Prostate gland (tissue), 2 donors: ENCODE measurements at regions not wholly inside any gene's neighbourhood (a gene's known extent, or its start where the extent isn't known, plus 50 kb on each side); places are given as distances from the start of the nearest gene placed in this dataset.

Experiments
- DNase-seq: peaks from one replicate; pipeline ENCODE4 v3.0.0-alpha.2; 2019; ENCODE audit warnings: low spot score
- H3K27ac ChIP-seq, 2 donors: fragments of 200-600 bp; sonication (generic); 2 replicates each; pipeline ENCODE4 v1.5.1; 2017 to 2019
- H3K27me3 ChIP-seq: fragments of 200-600 bp; sonication (generic); replicated peaks from 2 replicates; pipeline ENCODE4 v1.5.1; 2019; ENCODE audit not compliant: insufficient read depth
- H3K36me3 ChIP-seq, 2 donors: fragments of 200-600 bp; sonication (generic); 1 replicate in 1 of 2; 2 replicates in 1 of 2; pipeline versions ENCODE4 v1.5.1 to v1.8.1; 2017 to 2019
- H3K4me1 ChIP-seq: fragments of 200-600 bp; sonication (generic); replicated peaks from 2 replicates; pipeline ENCODE4 v1.5.1; 2019
- H3K4me3 ChIP-seq, 2 donors: fragments of 200-600 bp; sonication (generic); 2 replicates each; pipeline ENCODE4 v1.5.1; 2017 to 2019
- H3K9me3 ChIP-seq: fragments of 200-600 bp; sonication (generic); 2 replicates; pipeline ENCODE4 v1.5.1; 2017
- POLR2A ChIP-seq: fragments of 450-650 bp; IDR thresholded peaks from one replicate; pipeline ENCODE4 v1.6.1; 2016; ENCODE audit warnings: antibody characterized with exemption, mild to moderate bottlenecking
- POLR2AphosphoS5 ChIP-seq: sonication (generic); formaldehyde crosslinking; IDR thresholded peaks from one replicate; pipeline ENCODE4 v1.6.1; 2017; ENCODE audit warnings: antibody characterized with exemption
- WGBS: methylation state at CpG from one replicate; pipeline ENCODE4 v1.1.5; 2018; 5-methylcytosine and 5-hydroxymethylcytosine counted together
- intact Hi-C: fragments of 100-400 bp; cut with DNase I; formaldehyde crosslinking; loops from one replicate; pipeline ENCODE4 v1.14.2; 2022
- TF ChIP-seq, protein P1 (sequence below), 4 experiments: fragments of 200-600 bp in 2 of 4; fragments of 450-650 bp in 2 of 4; sonication (generic) in 2 of 4; IDR thresholded peaks; 1 replicate in 3 of 4; 2 replicates in 1 of 4; pipeline ENCODE4 v1.5.1; 2016 to 2019; ENCODE audit warnings: antibody characterized with exemption in 4 of 4, mild to moderate bottlenecking in 2 of 4, moderate library complexity in 2 of 4

DNA sequence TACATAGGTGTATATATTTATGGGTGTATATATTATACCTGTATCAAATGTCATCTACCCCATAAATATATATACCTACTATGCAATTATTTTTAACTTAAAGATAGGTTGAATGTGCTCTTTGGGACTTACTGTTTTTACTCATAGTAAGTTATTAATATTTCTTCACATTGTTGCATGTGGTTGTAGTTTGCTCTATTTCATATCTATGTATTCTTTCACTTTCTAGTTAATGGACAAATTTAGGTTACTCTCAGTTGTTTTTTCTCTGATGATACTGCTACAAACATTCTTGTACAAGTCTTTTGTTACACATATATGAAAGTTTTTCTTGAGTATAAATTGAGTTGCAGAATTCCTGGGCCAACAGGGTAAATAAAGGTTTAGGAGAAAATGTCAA, 601.8 kb upstream of the ID2 start:
- intact Hi-C loops, result no loop called here
- H3K36me3 ChIP-seq, result no peaks in the 10 kb centered on the region
- H3K4me3 ChIP-seq, result no peak overlapping the region
- H3K27ac ChIP-seq, result no peak overlapping the region
- TF ChIP-seq POLR2AphosphoS5 (no peak), POLR2A (no peak)
- H3K27me3 ChIP-seq, result no peaks in the 10 kb centered on the region
- H3K4me1 ChIP-seq, result no peaks in the 10 kb centered on the region
- DNase-seq, result no peak
- H3K9me3 ChIP-seq, result no peaks in the 10 kb centered on the region

DNA sequence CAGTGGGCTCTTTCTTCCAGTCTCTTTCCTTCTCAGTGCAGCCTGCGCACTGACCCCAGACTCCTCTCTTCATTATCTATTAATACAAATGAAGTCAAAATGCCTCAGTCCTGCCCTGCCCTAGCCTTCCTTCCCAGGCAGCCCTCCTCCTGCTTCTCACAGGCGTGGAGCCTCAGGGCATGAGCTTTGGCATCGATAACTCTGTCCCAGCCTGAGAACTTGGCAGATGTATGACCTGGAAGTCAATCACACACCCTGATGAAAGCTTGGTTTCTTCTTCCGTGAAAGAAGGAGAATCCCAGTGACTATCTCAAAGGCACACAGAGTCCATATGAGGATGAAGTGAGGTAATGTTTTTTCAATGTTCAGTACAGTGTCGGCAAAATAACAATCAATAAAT, 600.7 kb upstream of the ID2 start:
- DNase-seq, result no peak
- Histone ChIP-seq H3K4me3 (no peak overlapping the region), H3K4me1 (no peaks in the 10 kb centered on the region), H3K36me3 (no peaks in the 10 kb centered on the region), H3K27me3 (no peaks in the 10 kb centered on the region), H3K27ac (no peak overlapping the region), H3K9me3 (no peaks in the 10 kb centered on the region)
- WGBS, result 85% methylated on average over 5 of the region's 5 CpGs
- no peak for TF ChIP-seq POLR2AphosphoS5
- TF ChIP-seq, protein P1, sequence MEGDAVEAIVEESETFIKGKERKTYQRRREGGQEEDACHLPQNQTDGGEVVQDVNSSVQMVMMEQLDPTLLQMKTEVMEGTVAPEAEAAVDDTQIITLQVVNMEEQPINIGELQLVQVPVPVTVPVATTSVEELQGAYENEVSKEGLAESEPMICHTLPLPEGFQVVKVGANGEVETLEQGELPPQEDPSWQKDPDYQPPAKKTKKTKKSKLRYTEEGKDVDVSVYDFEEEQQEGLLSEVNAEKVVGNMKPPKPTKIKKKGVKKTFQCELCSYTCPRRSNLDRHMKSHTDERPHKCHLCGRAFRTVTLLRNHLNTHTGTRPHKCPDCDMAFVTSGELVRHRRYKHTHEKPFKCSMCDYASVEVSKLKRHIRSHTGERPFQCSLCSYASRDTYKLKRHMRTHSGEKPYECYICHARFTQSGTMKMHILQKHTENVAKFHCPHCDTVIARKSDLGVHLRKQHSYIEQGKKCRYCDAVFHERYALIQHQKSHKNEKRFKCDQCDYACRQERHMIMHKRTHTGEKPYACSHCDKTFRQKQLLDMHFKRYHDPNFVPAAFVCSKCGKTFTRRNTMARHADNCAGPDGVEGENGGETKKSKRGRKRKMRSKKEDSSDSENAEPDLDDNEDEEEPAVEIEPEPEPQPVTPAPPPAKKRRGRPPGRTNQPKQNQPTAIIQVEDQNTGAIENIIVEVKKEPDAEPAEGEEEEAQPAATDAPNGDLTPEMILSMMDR (IDR thresholded peaks at IDR 0.05), result no peak
- no peak for TF ChIP-seq POLR2A
- intact Hi-C loops, result no loop called here

DNA sequence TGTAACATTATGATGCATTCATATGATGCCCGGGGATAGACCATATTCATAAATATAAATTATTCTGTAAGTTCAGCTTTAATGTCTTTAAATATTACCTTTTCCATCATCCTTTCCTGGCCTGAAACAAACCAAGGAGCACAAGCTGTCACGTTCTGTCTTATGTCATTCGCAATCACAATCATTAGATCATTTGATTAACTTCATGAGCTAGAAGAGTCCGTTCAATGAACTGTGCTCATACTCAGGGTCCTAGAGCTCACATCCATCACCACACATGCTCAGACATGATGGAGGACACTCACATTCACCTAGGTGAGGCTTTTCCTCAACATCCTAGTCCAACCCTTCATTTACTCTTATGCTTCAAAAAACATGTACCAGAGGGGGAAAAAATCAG, 599.0 kb upstream of the ID2 start:
- DNase-seq, result no peak
- TF ChIP-seq POLR2AphosphoS5, result no peak
- TF ChIP-seq POLR2A, result no peak
- TF ChIP-seq, protein P1 (IDR thresholded peaks at IDR 0.05), result no peak
- intact Hi-C loops, result no loop called here
- Histone ChIP-seq H3K27ac (no peak overlapping the region), H3K9me3 (no peaks in the 10 kb centered on the region), H3K4me1 (no peaks in the 10 kb centered on the region), H3K27me3 (no peaks in the 10 kb centered on the region), H3K4me3 (no peak overlapping the region), H3K36me3 (no peaks in the 10 kb centered on the region)
- WGBS, result 92% methylated on average over 4 of the region's 4 CpGs

DNA sequence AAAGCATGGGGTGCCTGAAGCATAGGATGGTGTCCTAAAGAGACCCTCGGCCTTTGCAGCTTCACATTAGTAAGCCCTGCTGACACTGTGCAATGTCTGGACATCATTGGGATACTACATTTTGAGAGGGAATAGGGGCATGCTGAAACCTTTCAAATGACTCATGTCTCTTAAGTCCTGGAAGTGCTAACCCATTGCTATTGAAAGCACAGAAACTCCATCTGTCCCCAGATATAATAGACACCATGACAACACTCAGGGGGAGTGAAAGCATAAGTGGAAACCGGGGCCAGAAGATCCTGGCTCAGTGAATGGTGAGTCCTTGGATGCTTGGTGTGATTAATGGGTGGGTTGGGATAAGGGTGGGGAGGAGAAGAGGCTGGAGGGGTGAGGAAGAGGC, 595.5 kb upstream of the ID2 start:
- no peaks in the 10 kb centered on the region for H3K4me1 ChIP-seq
- H3K36me3 ChIP-seq, result no peaks in the 10 kb centered on the region
- H3K27me3 ChIP-seq, result no peaks in the 10 kb centered on the region
- H3K4me3 ChIP-seq, result no peak overlapping the region
- no peak for DNase-seq
- H3K27ac ChIP-seq, result no peak overlapping the region
- intact Hi-C loops, result no loop called here
- 96% methylated on average over 2 of the region's 2 CpGs for WGBS
- TF ChIP-seq POLR2AphosphoS5 (no peak), POLR2A (no peak)
- TF ChIP-seq, protein P1 (IDR thresholded peaks at IDR 0.05), result no peak
- no peaks in the 10 kb centered on the region for H3K9me3 ChIP-seq

DNA sequence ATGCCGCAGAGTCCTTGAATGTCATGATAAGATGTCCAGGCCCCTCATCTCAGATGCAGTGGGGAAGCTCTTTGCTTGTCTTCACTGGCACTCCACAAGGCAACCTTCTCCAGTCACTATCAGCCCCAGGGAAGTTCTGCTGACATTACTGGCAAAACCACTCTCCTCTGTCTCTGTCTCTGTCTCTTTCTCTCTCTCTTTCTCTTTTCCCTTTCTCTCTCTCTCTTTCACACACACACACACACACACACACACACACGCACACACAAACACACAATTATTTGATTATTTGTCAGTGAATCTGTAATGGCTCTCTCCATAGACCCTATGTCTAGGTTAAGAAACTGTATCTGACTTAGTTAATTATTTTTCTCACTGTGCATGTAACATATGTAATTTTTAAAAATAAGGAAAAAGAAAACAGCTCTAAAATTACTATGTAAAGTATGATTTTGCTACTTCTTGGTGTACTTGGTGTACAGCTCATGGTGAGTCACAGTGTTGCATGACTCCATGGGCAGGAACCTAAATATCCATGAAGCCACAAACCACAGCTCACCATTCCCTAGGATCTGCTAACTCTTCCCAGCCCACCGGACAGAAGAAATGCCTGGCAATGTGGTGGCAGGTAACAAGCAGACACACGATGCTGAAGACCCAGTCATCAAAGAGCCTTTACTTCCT, 594.9 kb upstream of the ID2 start:
- no peak overlapping the region for H3K4me3 ChIP-seq

More for the DNA sequence above, 594.9 kb upstream of the ID2 start:
- Histone ChIP-seq H3K27me3 (no peaks in the 10 kb centered on the region), H3K9me3 (no peaks in the 10 kb centered on the region), H3K36me3 (no peaks in the 10 kb centered on the region), H3K27ac (no peak overlapping the region), H3K4me1 (no peaks in the 10 kb centered on the region)
- WGBS, result 76% methylated on average over 4 of the region's 4 CpGs
- intact Hi-C loops, result no loop called here
- TF ChIP-seq POLR2AphosphoS5 (no peak), POLR2A (no peak)
- TF ChIP-seq, protein P1 (IDR thresholded peaks at IDR 0.05), result no peak
- DNase-seq, result no peak
